GM12891 (cell line): ENCODE measurements at regions not wholly inside any gene's neighbourhood (a gene's known extent, or its start where the extent isn't known, plus 50 kb on each side); places are given as distances from the start of the nearest gene placed in this dataset.

Experiments
- DNase-seq: peaks from one replicate; pipeline ENCODE4 v3.0.0; 2011; ENCODE audit warnings: low spot score; ENCODE audit not compliant: insufficient read length
- FAIRE-seq: peaks from 2 replicates; lab custom pipeline; 2011; peaks lifted over from hg19 to GRCh38; lab: Jason Lieb, UNC
- PAX5 ChIP-seq: IDR thresholded peaks from 2 replicates; pipeline ENCODE4 v1.6.1; 2011; ENCODE audit warnings: low read length, moderate library complexity, mild to moderate bottlenecking; ENCODE audit not compliant: insufficient read depth, severe bottlenecking
- POLR2A ChIP-seq: IDR thresholded peaks from 2 replicates; pipeline ENCODE4 v1.6.1; 2011; ENCODE audit warnings: low read depth, low read length, control low read depth
- POLR2AphosphoS5 ChIP-seq: IDR thresholded peaks from 2 replicates; pipeline ENCODE4 v1.6.1; 2011; ENCODE audit warnings: low read depth, low read length, control low read depth
- POU2F2 ChIP-seq: IDR thresholded peaks from 2 replicates; pipeline ENCODE4 v1.6.1; 2011; ENCODE audit warnings: low read depth, mild to moderate bottlenecking, control low read depth, low read length, moderate library complexity
- SPI1 ChIP-seq: IDR thresholded peaks from 2 replicates; pipeline ENCODE4 v1.6.1; 2011; ENCODE audit warnings: low read depth, low read length, control low read depth
- TAF1 ChIP-seq: IDR thresholded peaks from 2 replicates; pipeline ENCODE4 v1.6.1; 2011; ENCODE audit warnings: low read depth, low read length, control low read depth

DNA sequence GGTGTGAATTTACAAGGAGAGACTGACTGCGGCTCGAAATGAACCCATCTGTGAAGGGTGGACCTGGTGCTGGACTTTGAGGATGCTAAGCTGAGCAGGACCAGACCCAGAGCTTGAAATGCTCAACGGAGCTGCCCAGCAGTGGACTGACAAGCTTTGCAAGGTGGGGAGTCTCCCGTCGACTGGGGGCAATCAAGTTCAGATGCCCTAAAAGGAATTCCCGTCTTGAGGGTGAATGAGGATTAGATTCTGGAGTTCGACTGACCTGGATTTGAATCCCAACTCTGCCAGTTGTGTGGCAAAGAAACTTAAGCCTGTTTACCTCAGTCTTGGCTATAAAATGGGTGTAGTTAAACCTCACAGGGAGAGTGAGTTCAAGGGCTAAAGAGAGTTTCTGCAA, 204.4 kb upstream of the LHX5 start:
- no peak for FAIRE-seq
- no peak for DNase-seq
- TF ChIP-seq POLR2A (no peak), POU2F2 (no peak)

GRCh38 chr12:113674996-113675395, 203.3 kb upstream of the LHX5 start:
- no peak for FAIRE-seq
- TF ChIP-seq PAX5, result no peak
- no peak for TF ChIP-seq TAF1
- TF ChIP-seq POU2F2, result no peak
- no peak for TF ChIP-seq POLR2A
- no peak for TF ChIP-seq POLR2AphosphoS5
- no peak for TF ChIP-seq SPI1
- DNase-seq, result no peak

GRCh38 chr12:113674302-113674701, 202.6 kb upstream of the LHX5 start:
- TF ChIP-seq TAF1 (no peak), POLR2A (no peak), POLR2AphosphoS5 (no peak), POU2F2 (no peak), SPI1 (no peak), PAX5 (no peak)
- FAIRE-seq, result no peak
- no peak for DNase-seq

GRCh38 chr12:113673458-113674238, 202.0 kb upstream of the LHX5 start:
- no peak for DNase-seq
- no peak for FAIRE-seq
- TF ChIP-seq PAX5, result no peak

- no peak for DNase-seq
- no peak for TF ChIP-seq PAX5
- no peak for TF ChIP-seq POLR2A
- TF ChIP-seq TAF1, result no peak
- no peak for TF ChIP-seq SPI1
- no peak for TF ChIP-seq POLR2AphosphoS5
- TF ChIP-seq POU2F2, result no peak
- no peak for FAIRE-seq
Measured at GRCh38 chr12:113670742-113671141, 199.1 kb upstream of the LHX5 start.

GRCh38 chr12:113667676-113668356, 196.1 kb upstream of the LHX5 start:
- DNase-seq (no peak), FAIRE-seq (no peak)
- no peak for TF ChIP-seq POU2F2
- no peak for TF ChIP-seq PAX5
- TF ChIP-seq POLR2AphosphoS5, result no peak

GRCh38 chr12:113667095-113667494, 195.4 kb upstream of the LHX5 start:
- no peak for TF ChIP-seq POLR2AphosphoS5
- no peak for DNase-seq
- FAIRE-seq, result no peak

DNA sequence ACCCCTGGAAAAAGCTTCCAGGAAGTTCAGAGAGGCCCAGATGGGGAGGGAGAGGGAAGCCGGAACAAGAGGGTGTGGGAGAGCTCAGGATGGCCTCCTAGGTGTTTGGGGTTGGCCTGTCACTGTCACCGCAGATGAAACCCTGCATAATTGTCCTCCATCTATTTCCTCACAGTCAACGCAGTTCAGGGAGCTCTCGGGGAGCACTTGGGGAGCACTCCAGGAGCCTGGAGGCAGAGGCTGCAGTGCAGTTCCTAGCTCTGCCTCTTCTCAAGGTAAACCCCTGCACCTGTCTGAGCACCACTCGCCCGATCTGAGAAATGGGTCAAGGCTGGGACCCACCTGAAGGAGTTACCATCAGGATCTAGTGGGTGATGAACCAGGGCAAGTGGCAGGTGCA, 194.6 kb upstream of the LHX5 start:
- DNase-seq (no peak), FAIRE-seq (no peak)
- TF ChIP-seq PAX5, result no peak
- TF ChIP-seq SPI1, result no peak
- no peak for TF ChIP-seq TAF1
- TF ChIP-seq POLR2AphosphoS5, result no peak
- no peak for TF ChIP-seq POU2F2
- TF ChIP-seq POLR2A, result no peak

- FAIRE-seq, result no peak
- no peak for TF ChIP-seq POU2F2
- TF ChIP-seq TAF1, result no peak
- no peak for TF ChIP-seq PAX5
- TF ChIP-seq POLR2AphosphoS5, result no peak
- no peak for TF ChIP-seq POLR2A
- TF ChIP-seq SPI1, result no peak
- DNase-seq, result no peak
Measured at GRCh38 chr12:113665457-113665856, 193.8 kb upstream of the LHX5 start.

GRCh38 chr12:113664224-113664681, 192.6 kb upstream of the LHX5 start:
- DNase-seq (no peak), FAIRE-seq (no peak)
- no peak for TF ChIP-seq POU2F2
- no peak for TF ChIP-seq POLR2AphosphoS5
- TF ChIP-seq PAX5, result no peak
- no peak for TF ChIP-seq TAF1
- no peak for TF ChIP-seq POLR2A
- TF ChIP-seq SPI1, result no peak
